ENCODE measurements at regions not wholly inside any gene's neighbourhood (a gene's known extent, or its start where the extent isn't known, plus 50 kb on each side); places are given as distances from the start of the nearest gene placed in this dataset.
A peak's percentile ranks its signal among the peaks of the same experiment; 100 is the strongest.
"Not testable (repeated sequence)": the region's sequence is repeated elsewhere in the genome, so short reads cannot be mapped to it uniquely, and the experiment has no call there.

GRCh38 chrX:451750-452149 is 65.0 kb upstream of the PPP2R3B start:
- H3K14ac ChIP-seq (ENCODE audit: insufficient read length); H3K9me3 ChIP-seq (ENCODE audit: insufficient read depth in 2 of 2, low read depth in 1 of 2, low read length in 1 of 2); H3K23ac ChIP-seq (ENCODE audit: insufficient read length); H3K36me3 ChIP-seq (ENCODE audit: control insufficient read depth in 2 of 4, insufficient read depth in 4 of 4, low read length in 3 of 4); H3K4me1 ChIP-seq (replicated peaks in 1 of 4; ENCODE audit: control insufficient read depth in 3 of 4, insufficient read depth in 4 of 4, low read length in 3 of 4); H3K27me3 ChIP-seq (replicated peaks in 1 of 4; ENCODE audit: control insufficient read depth in 3 of 4, extremely low read depth in 1 of 4, insufficient read depth in 3 of 4, low read length in 3 of 4); H2AFZ ChIP-seq (ENCODE audit: low read length); H3K18ac ChIP-seq (ENCODE audit: extremely low read depth, low read length); H3K79me2 ChIP-seq (ENCODE audit: control insufficient read depth in 1 of 2, insufficient read depth in 2 of 2, low read length in 2 of 2); H3K9ac ChIP-seq (replicated peaks in 1 of 4; ENCODE audit: extremely low read depth in 1 of 4, low read depth in 3 of 4, low read length in 3 of 4); H3K4me2 ChIP-seq (ENCODE audit: insufficient read depth in 1 of 2, low read depth in 2 of 2, low read length in 2 of 2); H2BK5ac ChIP-seq (ENCODE audit: low read depth, low read length); H3K27ac ChIP-seq (ENCODE audit: low read depth, low read length); H3K79me1 ChIP-seq (ENCODE audit: low read depth, low read length); H3K56ac ChIP-seq (replicated peaks; ENCODE audit: insufficient read length, low read depth, low read length); H2AK5ac ChIP-seq (ENCODE audit: low read depth, low read length); H3K4me3 ChIP-seq (ENCODE audit: extremely low read depth in 1 of 4, insufficient read depth in 2 of 4, low read depth in 3 of 4, low read length in 4 of 4); H2BK12ac ChIP-seq (ENCODE audit: low read depth, low read length); CTCF ChIA-PET (ENCODE audit: partially characterized antibody); H4K8ac ChIP-seq (ENCODE audit: extremely low read depth, insufficient read depth, low read length); H2BK20ac ChIP-seq (ENCODE audit: low read length); H4K91ac ChIP-seq (replicated peaks; ENCODE audit: insufficient read length, low read length); H4K20me1 ChIP-seq (replicated peaks in 1 of 2; ENCODE audit: control insufficient read depth in 1 of 2, insufficient read depth in 2 of 2, low read length in 2 of 2); H3K4ac ChIP-seq (replicated peaks; ENCODE audit: insufficient read length, low read depth, low read length); H3K23me2 ChIP-seq (ENCODE audit: low read depth, low read length); POLR2A ChIA-PET (ENCODE audit: partially characterized antibody); H4K5ac ChIP-seq (ENCODE audit: insufficient read length, low read depth, low read length): not testable (repeated sequence)
- peak overlapping the region; percentile 47 for H2BK120ac ChIP-seq (replicated peaks; ENCODE audit: low read depth, low read length)
- DNase-seq (ENCODE audit: low read depth in 1 of 2, low spot score in 2 of 2) (peak in 1 of 2 experiments; percentile 58), FAIRE-seq (peak; percentile 28)
- WGBS, 2 experiments (ENCODE audit: extremely low coverage in 1 of 2, insufficient coverage in 1 of 2, insufficient read length in 1 of 2, insufficient replicate concordance in 2 of 2, low coverage in 1 of 2, low lambda C conversion rate in 2 of 2, missing lambda C conversion rate in 1 of 2), result 67% methylated on average over 12 of the region's 12 CpGs; no CpG with 5 or more reads in 1 of the 2 experiments
- 0 out of 2 replicates have a peak overlapping the region, but pooled peaks have one; percentile 65 for H2BK15ac ChIP-seq (ENCODE audit: low read length)
- TF ChIP-seq RAD21 (IDR thresholded peaks at IDR 0.05 in 1 of 2, conservative IDR thresholded peaks at IDR 0.05 in 1 of 2; ENCODE audit: low read depth in 2 of 2, low read length in 2 of 2) (peak; percentile 60 to 69), CTCF (IDR thresholded peaks at IDR 0.05; ENCODE audit: control extremely low read depth in 1 of 3, insufficient read depth in 1 of 3, low read depth in 1 of 3, low read length in 3 of 3) (peak in 2 of 3 experiments; percentile 42 to 43; a peak in 3 of 4 replicates)
